GM12878 (cell line): ENCODE measurements at regions not wholly inside any gene's neighbourhood (a gene's known extent, or its start where the extent isn't known, plus 50 kb on each side); places are given as distances from the start of the nearest gene placed in this dataset.

Experiments used
- ATAC-seq: fragments of 200-7000 bp; cut with Tn5 transposase; 3 replicates; pipeline ENCODE4 v1.9.1; 2020; ENCODE audit warnings: mild to moderate bottlenecking, moderate library complexity
- BruUV-seq: library from RNA; stranded (reverse); fragments of 400-500 nt; replicated peaks from 2 replicates; lab custom pipeline; 2021; lab: Mats Ljungman, UMichigan
- CTCF ChIA-PET: fragments of 300-600 bp; sonication (Branson Sonifier 250); formaldehyde crosslinking; extraction: SDS; loops from one replicate; lab custom pipeline; 2021; ENCODE audit warnings: inconsistent platforms; lab: Yijun Ruan, JAX
- POLR2A ChIA-PET: fragments of 350-600 bp; formaldehyde crosslinking; extraction: SDS; loops from one replicate; lab custom pipeline; 2021; ENCODE audit warnings: inconsistent platforms; lab: Charles Lee
- RAD21 ChIA-PET: fragments of 300-600 bp; sonication (Branson Sonifier 250); formaldehyde crosslinking; loops from one replicate; lab custom pipeline; 2023; ENCODE audit warnings: antibody characterized with exemption; ENCODE audit not compliant: unreplicated experiment; lab: Charles Lee
- SMC1A ChIA-PET: fragments of 300-600 bp; sonication (Branson Sonifier 250); formaldehyde crosslinking; loops from one replicate; lab custom pipeline; 2023; ENCODE audit not compliant: unreplicated experiment, uncharacterized antibody; lab: Charles Lee
- DNase-seq: peaks from one replicate; pipeline ENCODE4 v3.0.0-alpha.2; 2011; ENCODE audit warnings: low read depth, low spot score
- FAIRE-seq: peaks from 3 replicates; lab custom pipeline; 2011; peaks lifted over from hg19 to GRCh38; lab: Jason Lieb, UNC
- H2AFZ ChIP-seq: 2 replicates; pipeline ENCODE4 v1.6.0; 2011; ENCODE audit warnings: low read depth, low read length, control low read depth; ENCODE audit not compliant: control insufficient read depth
- H3K27ac ChIP-seq: 2 replicates; pipeline ENCODE4 v1.5.1; 2011; ENCODE audit warnings: control low read depth; ENCODE audit not compliant: control insufficient read depth, insufficient read depth
- H3K27me3 ChIP-seq, 2 experiments: replicated peaks in 1 of 2; 2 replicates each; pipeline versions ENCODE4 v1.6.0 to v1.6.1; 2011; ENCODE audit warnings: low read length in 1 of 2; ENCODE audit not compliant: control insufficient read depth in 2 of 2, insufficient read depth in 2 of 2
- H3K36me3 ChIP-seq, 2 experiments: 2 replicates each; pipeline ENCODE4 v1.5.1; 2011; ENCODE audit warnings: low read length in 1 of 2; ENCODE audit not compliant: control insufficient read depth in 2 of 2, insufficient read depth in 2 of 2
- H3K4me1 ChIP-seq: 2 replicates; pipeline ENCODE4 v1.6.1; 2011; ENCODE audit warnings: mild to moderate bottlenecking, low read length, moderate library complexity, mixed read lengths; ENCODE audit not compliant: control insufficient read depth, insufficient read depth
- H3K4me2 ChIP-seq: 2 replicates; pipeline ENCODE4 v1.6.0; 2011; ENCODE audit warnings: control low read depth; ENCODE audit not compliant: control insufficient read depth, insufficient read depth
- H3K4me3 ChIP-seq: fragments of 200-600 bp; sonication (generic); 2 replicates; pipeline ENCODE4 v1.5.1; 2016
- H3K79me2 ChIP-seq: 2 replicates; pipeline ENCODE4 v1.6.0; 2011; ENCODE audit warnings: low read length; ENCODE audit not compliant: control insufficient read depth, insufficient read depth
- H3K9ac ChIP-seq: 2 replicates; pipeline ENCODE4 v1.8.0; 2011; ENCODE audit warnings: low read length, control low read depth, mixed read lengths; ENCODE audit not compliant: control insufficient read depth, insufficient read depth
- H3K9me3 ChIP-seq: replicated peaks from 3 replicates; pipeline ENCODE4 v1.5.1; 2011; ENCODE audit warnings: mild to moderate bottlenecking, low read length; ENCODE audit not compliant: control insufficient read depth, insufficient read depth
- H4K20me1 ChIP-seq: 2 replicates; pipeline ENCODE4 v1.6.0; 2011; ENCODE audit not compliant: control insufficient read depth, insufficient read depth
- CREB1 ChIP-seq: IDR thresholded peaks from 2 replicates; pipeline ENCODE4 v1.6.1; 2012; ENCODE audit warnings: low read depth, mild to moderate bottlenecking, inconsistent platforms
- DPF2 ChIP-seq: fragments of 450-650 bp; IDR thresholded peaks from 2 replicates; pipeline ENCODE4 v1.6.1; 2017; ENCODE audit warnings: mild to moderate bottlenecking
- HDAC6 ChIP-seq: fragments of 200-600 bp; sonication (generic); IDR thresholded peaks from one replicate; pipeline ENCODE4 v1.8.0; 2017; ENCODE audit warnings: antibody characterized with exemption; ENCODE audit not compliant: unreplicated experiment
- HDGF ChIP-seq: fragments of 450-650 bp; IDR thresholded peaks from 2 replicates; pipeline ENCODE4 v1.6.1; 2016; ENCODE audit warnings: antibody characterized with exemption
- IRF5 ChIP-seq: fragments of 450-650 bp; IDR thresholded peaks from 2 replicates; pipeline ENCODE4 v1.6.1; 2017; ENCODE audit warnings: borderline replicate concordance
- MEF2B ChIP-seq: fragments of 450-650 bp; IDR thresholded peaks from 2 replicates; pipeline ENCODE4 v1.6.1; 2018; ENCODE audit warnings: mild to moderate bottlenecking, moderate library complexity; ENCODE audit not compliant: partially characterized antibody, poor library complexity, severe bottlenecking
- MTA2 ChIP-seq: fragments of 450-650 bp; IDR thresholded peaks from 2 replicates; pipeline ENCODE4 v1.6.1; 2016; ENCODE audit warnings: low read depth, mild to moderate bottlenecking, moderate library complexity
- MYB ChIP-seq: fragments of 150-350 bp; IDR thresholded peaks from 2 replicates; pipeline ENCODE4 v1.6.1; 2014; ENCODE audit warnings: mild to moderate bottlenecking, low read depth, low read length, borderline replicate concordance
- NR2F1 ChIP-seq: fragments of 450-650 bp; conservative IDR thresholded peaks from 2 replicates; pipeline ENCODE4 v1.6.1; 2017; ENCODE audit warnings: mild to moderate bottlenecking
- PML ChIP-seq: IDR thresholded peaks from 2 replicates; pipeline ENCODE4 v1.6.1; 2012; ENCODE audit warnings: low read length, inconsistent platforms
- POLR2AphosphoS5 ChIP-seq: IDR thresholded peaks from 2 replicates; pipeline ENCODE4 v1.6.1; 2011; ENCODE audit warnings: mild to moderate bottlenecking, low read length, inconsistent platforms
- RAD51 ChIP-seq: fragments of 450-650 bp; IDR thresholded peaks from 2 replicates; pipeline ENCODE4 v1.6.1; 2016; ENCODE audit warnings: moderate library complexity, mild to moderate bottlenecking, inconsistent platforms
- RFX5 ChIP-seq: IDR thresholded peaks from 2 replicates; pipeline ENCODE4 v1.6.1; 2011; ENCODE audit warnings: low read depth, low read length, improper control_type of control experiment
- SRF ChIP-seq, 2 experiments: IDR thresholded peaks; 2 replicates each; pipeline ENCODE4 v1.6.1; 2011; ENCODE audit warnings: low read depth in 2 of 2, low read length in 2 of 2, mild to moderate bottlenecking in 1 of 2, moderate library complexity in 1 of 2
- TAF1 ChIP-seq: IDR thresholded peaks from 2 replicates; pipeline ENCODE4 v1.6.1; 2011; ENCODE audit warnings: mild to moderate bottlenecking, low read depth, low read length, borderline replicate concordance
- ZBTB33 ChIP-seq: fragments of 450-650 bp; IDR thresholded peaks from 2 replicates; pipeline ENCODE4 v1.6.1; 2017; ENCODE audit warnings: mild to moderate bottlenecking
- ZZZ3 ChIP-seq: IDR thresholded peaks from 2 replicates; pipeline ENCODE4 v1.6.1; 2011; ENCODE audit warnings: low read depth; ENCODE audit not compliant: control insufficient read depth, insufficient read length
- WGBS: methylation state at CpG from one replicate; pipeline ENCODE4 v1.1.6; 2016; ENCODE audit warnings: low lambda C conversion rate; ENCODE audit not compliant: insufficient replicate concordance, insufficient coverage; ENCODE audit errors: missing lambda C conversion rate; 5-methylcytosine and 5-hydroxymethylcytosine counted together
- in situ Hi-C: fragments of 300-500 bp; cut with MboI; formaldehyde crosslinking; loops from 9 replicates; pipeline ENCODE4 v1.14.3; 2018; ENCODE audit warnings: mixed read lengths
- intact Hi-C: fragments of 100-400 bp; cut with micrococcal nuclease; formaldehyde crosslinking; loops from one replicate; pipeline ENCODE4 v1.14.2; 2022; ENCODE audit not compliant: unreplicated experiment

GRCh38 chr10:78382772-78383171 lies 349.1 kb downstream of the RPS24 start:
- in situ Hi-C loops, result no loop called here
- DNase-seq (no peak), ATAC-seq (no peak), FAIRE-seq (no peak)
- H3K4me1 ChIP-seq, result no peaks in the 10 kb centered on the region
- peaks cover 0 to 3% of the 10 kb centered on the region in 2 experiments; a peak in 3 of 4 replicates for H3K27me3 ChIP-seq
- H3K9ac ChIP-seq, result no peak overlapping the region
- H3K9me3 ChIP-seq, result no peaks in the 10 kb centered on the region
- 3% methylated on average over 2 of the region's 2 CpGs for WGBS
- RAD21 ChIA-PET, result no interaction called here
- SMC1A ChIA-PET, result no interaction called here
- POLR2A ChIA-PET, result no interaction called here
- TF ChIP-seq DPF2 (no peak), ZBTB33 (no peak), MEF2B (no peak), PML (no peak), MYB (no peak)
- CTCF ChIA-PET, result no interaction called here
- no peaks in the 10 kb centered on the region for H3K79me2 ChIP-seq
- H3K36me3 ChIP-seq, result no peaks in the 10 kb centered on the region
- H4K20me1 ChIP-seq, result no peaks in the 10 kb centered on the region
- no peak overlapping the region for H3K27ac ChIP-seq
- H2AFZ ChIP-seq, result no peak overlapping the region
- intact Hi-C loops, result no loop called here
- BruUV-seq, result no TSS peak
- H3K4me2 ChIP-seq, result no peak overlapping the region
- no peak overlapping the region for H3K4me3 ChIP-seq

GRCh38 chr10:78383378-78384048 lies 349.9 kb downstream of the RPS24 start:
- 38% methylated on average over 2 of the region's 2 CpGs for WGBS
- Histone ChIP-seq H3K4me1 (no peaks in the 10 kb centered on the region), H3K9me3 (no peaks in the 10 kb centered on the region), H4K20me1 (no peaks in the 10 kb centered on the region), H3K27me3 (peaks cover 0 to 3% of the 10 kb centered on the region in 2 experiments; a peak in 3 of 4 replicates), H3K27ac (no peak overlapping the region), H3K4me3 (no peak overlapping the region), H3K36me3 (no peaks in the 10 kb centered on the region), H3K79me2 (no peaks in the 10 kb centered on the region), H2AFZ (no peak overlapping the region), H3K9ac (no peak overlapping the region), H3K4me2 (no peak overlapping the region)
- FAIRE-seq (no peak), ATAC-seq (no peak), DNase-seq (no peak)
- SMC1A ChIA-PET, result no interaction called here
- RAD21 ChIA-PET, result no interaction called here
- POLR2A ChIA-PET, result no interaction called here
- CTCF ChIA-PET, result no interaction called here
- intact Hi-C loops, result no loop called here
- no TSS peak for BruUV-seq
- in situ Hi-C loops, result no loop called here
- no peak for TF ChIP-seq PML
- no peak for TF ChIP-seq SRF (IDR thresholded peaks at IDR 0.05; ENCODE audit: low read depth in 2 of 2, low read length in 2 of 2)
- no peak for TF ChIP-seq CREB1
- TF ChIP-seq ZZZ3, result no peak
- TF ChIP-seq HDAC6, result no peak
- TF ChIP-seq MTA2, result no peak
- TF ChIP-seq TAF1, result no peak
- no peak for TF ChIP-seq HDGF
- no peak for TF ChIP-seq RFX5
- TF ChIP-seq RAD51, result no peak
- TF ChIP-seq POLR2AphosphoS5, result no peak
- TF ChIP-seq IRF5, result no peak
- no peak for TF ChIP-seq NR2F1
